Breast epithelium (tissue), 4 donors: ENCODE measurements at regions not wholly inside any gene's neighbourhood (a gene's known extent, or its start where the extent isn't known, plus 50 kb on each side); places are given as distances from the start of the nearest gene placed in this dataset.

Experiments used
- DNase-seq, 2 donors: peaks; one replicate each; pipeline ENCODE4 v3.0.0-alpha.2; 2019; ENCODE audit warnings: low spot score in 2 of 2
- H3K27ac ChIP-seq, 2 donors: fragments of 200-600 bp; sonication (generic) in 1 of 2; one replicate each; pipeline ENCODE4 v1.5.1; 2016 to 2019; ENCODE audit warnings: mild to moderate bottlenecking in 1 of 2
- H3K27me3 ChIP-seq, 2 donors: fragments of 200-600 bp; sonication (generic) in 1 of 2; one replicate each; pipeline versions ENCODE4 v1.5.1 to v1.6.0; 2017 to 2019; ENCODE audit warnings: control low read depth in 1 of 2, mild to moderate bottlenecking in 1 of 2
- H3K36me3 ChIP-seq: fragments of 200-600 bp; one replicate; pipeline ENCODE4 v1.5.1; 2019
- H3K4me1 ChIP-seq, 2 donors: fragments of 200-600 bp; sonication (generic); one replicate each; pipeline ENCODE4 v1.5.1; 2016 to 2019; ENCODE audit warnings: control low read depth in 1 of 2
- H3K4me3 ChIP-seq, 3 donors: fragments of 200-600 bp; sonication (generic); 1 replicate in 2 of 3; 2 replicates in 1 of 3; pipeline ENCODE4 v1.5.1; 2016 to 2019; ENCODE audit warnings: mild to moderate bottlenecking in 3 of 3, moderate library complexity in 2 of 3
- H3K9me3 ChIP-seq, 2 donors: fragments of 200-600 bp; sonication (generic) in 1 of 2; one replicate each; pipeline ENCODE4 v1.5.1; 2016 to 2019; ENCODE audit warnings: control low read depth in 1 of 2
- POLR2A ChIP-seq: fragments of 450-650 bp; IDR thresholded peaks from one replicate; pipeline ENCODE4 v1.6.1; 2016; ENCODE audit warnings: antibody characterized with exemption, mild to moderate bottlenecking, moderate library complexity
- POLR2AphosphoS5 ChIP-seq, 3 donors: sonication (generic); formaldehyde crosslinking; IDR thresholded peaks; one replicate each; pipeline ENCODE4 v1.6.1; 2017; ENCODE audit warnings: antibody characterized with exemption in 3 of 3
- intact Hi-C: fragments of 100-400 bp; cut with DNase I; formaldehyde crosslinking; loops from one replicate; pipeline ENCODE4 v1.15.1; 2023; ENCODE audit warnings: low total_unique reads
- TF ChIP-seq, protein P1 (sequence below), 3 donors: fragments of 450-650 bp; IDR thresholded peaks; one replicate each; pipeline ENCODE4 v1.5.1; 2016 to 2017; ENCODE audit warnings: antibody characterized with exemption in 3 of 3, mild to moderate bottlenecking in 3 of 3, moderate library complexity in 3 of 3

DNA sequence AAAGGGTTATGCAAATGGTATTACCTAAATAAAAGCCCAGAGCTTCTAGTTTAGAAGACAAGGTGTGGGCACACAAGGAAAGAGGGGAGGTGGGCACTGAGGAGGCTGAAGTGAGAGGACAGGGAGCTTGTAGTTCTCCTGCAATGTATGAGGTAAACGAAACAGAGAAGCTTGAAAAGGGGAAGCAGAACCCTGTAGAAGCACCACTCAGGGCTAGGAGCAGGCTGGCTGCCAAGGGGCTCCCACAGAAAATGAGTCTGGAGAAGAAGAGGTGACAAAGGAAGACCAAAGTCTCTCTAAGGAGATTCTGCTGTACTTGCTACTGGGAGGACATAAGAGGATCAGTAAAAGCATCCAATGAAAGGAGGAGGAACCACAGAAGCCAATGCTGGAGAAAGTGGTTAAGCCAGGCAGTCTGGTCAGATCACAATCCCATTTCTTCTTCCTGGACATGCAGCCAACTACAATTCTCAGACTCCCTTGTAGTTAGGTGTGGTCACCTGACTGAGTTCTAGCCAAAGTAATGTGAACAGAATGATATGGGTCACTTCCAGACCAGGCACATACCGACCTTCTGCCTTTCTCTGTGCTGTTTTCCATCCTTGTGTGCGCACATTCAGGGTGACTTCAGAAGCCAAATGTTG lies 174.5 kb upstream of the MAP3K1 start:
- peak in 1 of 2 donors; percentile 59 for DNase-seq
- Histone ChIP-seq H3K4me1 (peaks cover 0 to 18% of the 10 kb centered on the region in 2 donors), H3K27ac (peak overlapping the region; percentile 78 to 81), H3K27me3 (no peaks in the 10 kb centered on the region), H3K9me3 (no peaks in the 10 kb centered on the region), H3K4me3 (no peak overlapping the region), H3K36me3 (no peaks in the 10 kb centered on the region)
- TF ChIP-seq POLR2AphosphoS5 (IDR thresholded peaks at IDR 0.05), result peak in 2 of 3 donors; percentile 21 to 72
- no peak for TF ChIP-seq POLR2A
- intact Hi-C loops, result no loop called here

DNA sequence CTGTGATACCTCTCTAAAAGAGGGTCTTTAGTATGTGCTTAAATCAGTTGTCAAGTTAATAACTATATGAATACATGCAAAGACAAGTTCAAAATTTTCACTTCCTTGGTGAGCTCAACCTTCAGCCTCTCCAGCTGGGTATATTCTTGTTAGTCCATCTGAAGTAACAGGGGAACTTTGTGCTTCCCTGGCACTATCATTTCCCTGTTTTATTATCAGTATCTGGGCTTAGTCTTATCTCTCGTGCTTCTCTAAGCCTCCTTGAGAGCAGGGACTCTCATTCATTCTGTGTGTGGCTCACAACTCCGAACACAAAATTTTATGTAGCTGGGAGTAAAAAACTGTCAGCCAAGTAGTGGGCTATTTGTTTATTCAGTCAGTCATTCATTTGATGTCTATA lies 175.9 kb upstream of the MAP3K1 start:
- no peak for DNase-seq
- Histone ChIP-seq H3K9me3 (no peaks in the 10 kb centered on the region), H3K4me1 (peaks cover 0 to 18% of the 10 kb centered on the region in 2 donors), H3K4me3 (no peak overlapping the region), H3K36me3 (no peaks in the 10 kb centered on the region), H3K27me3 (no peaks in the 10 kb centered on the region), H3K27ac (peak overlapping the region; percentile 78 to 81)
- TF ChIP-seq POLR2AphosphoS5 (IDR thresholded peaks at IDR 0.05), result no peak
- TF ChIP-seq POLR2A, result no peak
- TF ChIP-seq, protein P1, sequence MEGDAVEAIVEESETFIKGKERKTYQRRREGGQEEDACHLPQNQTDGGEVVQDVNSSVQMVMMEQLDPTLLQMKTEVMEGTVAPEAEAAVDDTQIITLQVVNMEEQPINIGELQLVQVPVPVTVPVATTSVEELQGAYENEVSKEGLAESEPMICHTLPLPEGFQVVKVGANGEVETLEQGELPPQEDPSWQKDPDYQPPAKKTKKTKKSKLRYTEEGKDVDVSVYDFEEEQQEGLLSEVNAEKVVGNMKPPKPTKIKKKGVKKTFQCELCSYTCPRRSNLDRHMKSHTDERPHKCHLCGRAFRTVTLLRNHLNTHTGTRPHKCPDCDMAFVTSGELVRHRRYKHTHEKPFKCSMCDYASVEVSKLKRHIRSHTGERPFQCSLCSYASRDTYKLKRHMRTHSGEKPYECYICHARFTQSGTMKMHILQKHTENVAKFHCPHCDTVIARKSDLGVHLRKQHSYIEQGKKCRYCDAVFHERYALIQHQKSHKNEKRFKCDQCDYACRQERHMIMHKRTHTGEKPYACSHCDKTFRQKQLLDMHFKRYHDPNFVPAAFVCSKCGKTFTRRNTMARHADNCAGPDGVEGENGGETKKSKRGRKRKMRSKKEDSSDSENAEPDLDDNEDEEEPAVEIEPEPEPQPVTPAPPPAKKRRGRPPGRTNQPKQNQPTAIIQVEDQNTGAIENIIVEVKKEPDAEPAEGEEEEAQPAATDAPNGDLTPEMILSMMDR (IDR thresholded peaks at IDR 0.05), result no peak
- intact Hi-C loops, result no loop called here

DNA sequence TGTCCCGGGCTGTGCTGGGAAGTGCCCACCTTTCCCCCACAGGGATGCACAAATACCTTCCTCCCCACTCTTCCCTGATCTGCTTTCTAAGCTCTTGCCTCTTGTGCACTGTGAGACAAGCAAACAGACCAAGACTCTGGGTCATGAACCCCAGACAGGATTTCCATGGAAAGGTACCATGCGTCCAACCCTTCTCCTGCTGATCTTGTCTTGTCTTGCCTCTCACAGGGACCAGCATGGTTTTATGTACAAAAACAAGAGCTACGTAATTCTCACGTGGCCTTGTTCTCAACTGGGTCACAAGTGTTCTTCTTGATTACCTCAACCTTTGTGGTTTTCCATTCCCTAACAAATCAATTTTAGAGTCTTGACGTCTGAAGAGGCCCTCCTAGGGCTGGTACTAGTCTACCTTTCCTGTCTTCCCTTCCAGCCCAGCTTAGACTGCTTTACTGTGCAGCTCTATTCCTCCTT lies 176.5 kb upstream of the MAP3K1 start:
- TF ChIP-seq, protein P1 (IDR thresholded peaks at IDR 0.05), result no peak
- H3K36me3 ChIP-seq, result no peaks in the 10 kb centered on the region
- H3K4me1 ChIP-seq, result peaks cover 0 to 18% of the 10 kb centered on the region in 2 donors
- peak overlapping the region; percentile 78 to 81 for H3K27ac ChIP-seq
- no peaks in the 10 kb centered on the region for H3K27me3 ChIP-seq
- intact Hi-C loops, result no loop called here
- no peak for DNase-seq
- no peaks in the 10 kb centered on the region for H3K9me3 ChIP-seq
- H3K4me3 ChIP-seq, result no peak overlapping the region

DNA sequence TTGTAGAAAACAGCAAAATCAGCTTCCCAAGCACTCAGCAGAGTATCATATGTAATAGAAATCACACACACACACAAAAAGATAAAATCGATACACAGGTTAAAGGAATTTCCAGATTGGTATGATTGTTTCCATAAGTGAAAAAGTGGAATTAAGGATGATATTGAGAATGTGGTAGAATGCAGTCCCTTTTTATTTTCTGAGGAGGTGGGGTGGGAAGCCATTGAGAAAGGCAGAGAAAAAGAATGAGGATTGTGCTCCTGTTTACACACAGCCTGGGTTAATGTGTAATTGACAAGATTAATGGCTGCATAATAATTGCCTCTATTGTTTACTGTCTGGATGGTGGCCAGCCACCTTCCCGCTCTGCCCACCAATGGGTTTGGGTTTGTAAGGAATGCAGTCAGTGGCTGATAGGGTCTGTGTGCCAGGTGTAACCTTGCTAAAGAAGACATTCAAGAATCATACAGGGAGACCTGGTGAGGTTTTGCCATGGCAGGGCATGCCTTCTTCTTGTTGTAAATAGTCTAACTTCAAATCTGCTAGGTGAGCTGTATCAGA lies 177.2 kb upstream of the MAP3K1 start:
- DNase-seq, result peak in 1 of 2 donors; percentile 71
- TF ChIP-seq, protein P1 (IDR thresholded peaks at IDR 0.05), result no peak
- TF ChIP-seq POLR2A (no peak), POLR2AphosphoS5 (IDR thresholded peaks at IDR 0.05) (peak in 2 of 3 donors; percentile 15 to 34)
- Histone ChIP-seq H3K4me3 (no peak overlapping the region), H3K27me3 (no peaks in the 10 kb centered on the region), H3K36me3 (no peaks in the 10 kb centered on the region), H3K9me3 (no peaks in the 10 kb centered on the region), H3K27ac (peak overlapping the region; percentile 78 to 81), H3K4me1 (peaks cover 0 to 18% of the 10 kb centered on the region in 2 donors)
- intact Hi-C loops, result no loop called here

DNA sequence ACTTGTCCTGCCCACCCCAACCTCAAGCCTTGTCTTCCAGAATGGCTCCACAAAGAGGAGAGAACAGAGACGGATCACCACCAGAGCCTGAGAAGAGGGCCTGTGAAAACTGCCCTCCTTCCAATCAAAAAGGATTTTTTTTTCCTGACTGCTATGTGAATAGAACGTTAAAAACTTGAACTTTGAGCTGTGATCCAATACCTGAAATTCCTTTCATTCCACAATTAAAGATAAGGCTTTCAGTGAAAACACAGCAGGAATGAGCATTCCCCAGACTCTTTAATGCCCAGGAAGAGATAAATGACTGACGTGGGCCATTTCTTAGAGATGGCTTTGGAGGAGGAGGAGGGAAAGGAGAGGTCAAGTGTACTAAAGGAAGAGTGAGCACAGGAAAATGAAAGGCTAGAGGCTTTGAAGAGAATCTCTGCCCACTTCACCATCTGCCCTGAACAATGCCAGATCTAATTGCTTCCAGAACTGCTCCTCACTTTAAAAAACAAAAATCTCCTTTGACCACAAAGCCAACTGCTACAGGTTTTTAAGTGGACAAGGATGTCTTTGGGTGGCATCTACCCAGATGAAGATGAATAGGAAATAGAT lies 177.9 kb upstream of the MAP3K1 start:
- TF ChIP-seq POLR2AphosphoS5 (IDR thresholded peaks at IDR 0.05) (no peak), POLR2A (no peak)
- TF ChIP-seq, protein P1 (IDR thresholded peaks at IDR 0.05), result no peak
- Histone ChIP-seq H3K36me3 (no peaks in the 10 kb centered on the region), H3K4me3 (no peak overlapping the region), H3K9me3 (no peaks in the 10 kb centered on the region), H3K27me3 (no peaks in the 10 kb centered on the region), H3K27ac (peak overlapping the region; percentile 50 to 78), H3K4me1 (peaks cover 0 to 18% of the 10 kb centered on the region in 2 donors)
- intact Hi-C loops, result no loop called here
- no peak for DNase-seq
